HG02623 (cell line): ENCODE measurements at regions not wholly inside any gene's neighbourhood (a gene's known extent, or its start where the extent isn't known, plus 50 kb on each side); places are given as distances from the start of the nearest gene placed in this dataset.
A peak's percentile ranks its signal among the peaks of the same experiment; 100 is the strongest.
"Not testable (repeated sequence)": the region's sequence is repeated elsewhere in the genome, so short reads cannot be mapped to it uniquely, and the experiment has no call there.

Source experiments
- ATAC-seq: cut with Tn5 transposase; IDR thresholded peaks from one replicate; pipeline ENCODE4 v1.9.1; 2021; ENCODE audit warnings: moderate library complexity; ENCODE audit not compliant: unreplicated experiment

GRCh38 chr10:84571146-84571545 lies 242.8 kb downstream of the CCSER2 start:
- no peak for ATAC-seq

GRCh38 chr10:84574102-84574501 lies 245.7 kb downstream of the CCSER2 start:
- no peak for ATAC-seq

GRCh38 chr10:84581976-84582375 lies 253.6 kb downstream of the CCSER2 start:
- no peak for ATAC-seq

- ATAC-seq, result no peak
Measured at GRCh38 chr10:84583501-84583900, 255.1 kb downstream of the CCSER2 start.

GRCh38 chr10:84587789-84588188 lies 259.4 kb downstream of the CCSER2 start:
- ATAC-seq, result no peak

GRCh38 chr10:84588426-84588825 lies 260.0 kb downstream of the CCSER2 start:
- ATAC-seq, result no peak

GRCh38 chr10:84588971-84589370 lies 260.6 kb downstream of the CCSER2 start:
- ATAC-seq, result no peak

- ATAC-seq, result no peak
Measured at GRCh38 chr10:84589526-84590205, 261.3 kb downstream of the CCSER2 start.

GRCh38 chr10:84590327-84591193 lies 262.2 kb downstream of the CCSER2 start:
- ATAC-seq, result no peak

GRCh38 chr10:84593506-84593905 lies 265.1 kb downstream of the CCSER2 start:
- ATAC-seq, result no peak

GRCh38 chr10:84596585-84596984 lies 268.2 kb downstream of the CCSER2 start:
- no peak for ATAC-seq

GRCh38 chr10:84599254-84599653 lies 270.9 kb downstream of the CCSER2 start:
- no peak for ATAC-seq

GRCh38 chr10:84600947-84601346 lies 272.6 kb downstream of the CCSER2 start:
- ATAC-seq, result no peak

- not testable (repeated sequence) for ATAC-seq
Measured at GRCh38 chr10:84602543-84602942, 274.2 kb downstream of the CCSER2 start.

GRCh38 chr10:84603971-84604370 lies 275.6 kb downstream of the CCSER2 start:
- no peak for ATAC-seq

GRCh38 chr10:84605802-84606201 lies 277.4 kb downstream of the CCSER2 start:
- no peak for ATAC-seq

- no peak for ATAC-seq
Measured at GRCh38 chr10:84606428-84606827, 278.0 kb downstream of the CCSER2 start.

GRCh38 chr10:84607044-84607443 lies 278.7 kb downstream of the CCSER2 start:
- ATAC-seq, result no peak

GRCh38 chr10:84607523-84607922 lies 279.1 kb downstream of the CCSER2 start:
- no peak for ATAC-seq

GRCh38 chr10:84608126-84608525 lies 279.7 kb downstream of the CCSER2 start:
- ATAC-seq, result peak; percentile 45

GRCh38 chr10:84613336-84614021 lies 285.1 kb downstream of the CCSER2 start:
- no peak for ATAC-seq
